ENCODE measurements at regions not wholly inside any gene's neighbourhood (a gene's known extent, or its start where the extent isn't known, plus 50 kb on each side); places are given as distances from the start of the nearest gene placed in this dataset.

DNA sequence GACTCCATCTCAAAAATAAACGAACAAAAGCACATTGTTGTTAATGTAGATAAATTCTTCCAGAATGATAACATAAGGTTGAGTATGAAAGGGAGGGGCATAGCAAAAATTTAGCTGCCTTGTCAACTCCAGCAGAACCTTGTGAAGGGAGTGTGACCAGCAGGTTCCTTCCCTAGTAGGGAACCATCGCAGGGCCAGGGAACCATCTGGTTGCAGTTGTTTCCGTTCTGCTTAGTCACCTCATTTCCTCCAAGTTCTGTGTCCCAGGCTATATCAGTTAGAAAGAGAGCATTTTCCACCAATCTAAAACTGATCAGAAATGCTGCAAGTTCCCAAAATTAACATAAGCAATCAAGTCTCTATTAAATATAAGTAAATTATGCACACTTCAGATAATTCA is 126.7 kb upstream of the BLID start:
- no peak overlapping the region for H3K4me3 ChIP-seq (ENCODE audit: low read depth, low read length)
- TF ChIP-seq, protein P1, sequence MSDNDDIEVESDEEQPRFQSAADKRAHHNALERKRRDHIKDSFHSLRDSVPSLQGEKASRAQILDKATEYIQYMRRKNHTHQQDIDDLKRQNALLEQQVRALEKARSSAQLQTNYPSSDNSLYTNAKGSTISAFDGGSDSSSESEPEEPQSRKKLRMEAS (IDR thresholded peaks at IDR 0.05; ENCODE audit: low read depth, low read length): no peak
- no peak for TF ChIP-seq POLR2A (IDR thresholded peaks at IDR 0.05; ENCODE audit: extremely low read depth, insufficient read length)
- no peak for TF ChIP-seq MYC (IDR thresholded peaks at IDR 0.05; ENCODE audit: low read depth, low read length)
- TF ChIP-seq, protein P2, sequence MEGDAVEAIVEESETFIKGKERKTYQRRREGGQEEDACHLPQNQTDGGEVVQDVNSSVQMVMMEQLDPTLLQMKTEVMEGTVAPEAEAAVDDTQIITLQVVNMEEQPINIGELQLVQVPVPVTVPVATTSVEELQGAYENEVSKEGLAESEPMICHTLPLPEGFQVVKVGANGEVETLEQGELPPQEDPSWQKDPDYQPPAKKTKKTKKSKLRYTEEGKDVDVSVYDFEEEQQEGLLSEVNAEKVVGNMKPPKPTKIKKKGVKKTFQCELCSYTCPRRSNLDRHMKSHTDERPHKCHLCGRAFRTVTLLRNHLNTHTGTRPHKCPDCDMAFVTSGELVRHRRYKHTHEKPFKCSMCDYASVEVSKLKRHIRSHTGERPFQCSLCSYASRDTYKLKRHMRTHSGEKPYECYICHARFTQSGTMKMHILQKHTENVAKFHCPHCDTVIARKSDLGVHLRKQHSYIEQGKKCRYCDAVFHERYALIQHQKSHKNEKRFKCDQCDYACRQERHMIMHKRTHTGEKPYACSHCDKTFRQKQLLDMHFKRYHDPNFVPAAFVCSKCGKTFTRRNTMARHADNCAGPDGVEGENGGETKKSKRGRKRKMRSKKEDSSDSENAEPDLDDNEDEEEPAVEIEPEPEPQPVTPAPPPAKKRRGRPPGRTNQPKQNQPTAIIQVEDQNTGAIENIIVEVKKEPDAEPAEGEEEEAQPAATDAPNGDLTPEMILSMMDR (IDR thresholded peaks at IDR 0.05; ENCODE audit: low read depth, low read length): no peak
- no peak for DNase-seq (ENCODE audit: low read depth)

DNA sequence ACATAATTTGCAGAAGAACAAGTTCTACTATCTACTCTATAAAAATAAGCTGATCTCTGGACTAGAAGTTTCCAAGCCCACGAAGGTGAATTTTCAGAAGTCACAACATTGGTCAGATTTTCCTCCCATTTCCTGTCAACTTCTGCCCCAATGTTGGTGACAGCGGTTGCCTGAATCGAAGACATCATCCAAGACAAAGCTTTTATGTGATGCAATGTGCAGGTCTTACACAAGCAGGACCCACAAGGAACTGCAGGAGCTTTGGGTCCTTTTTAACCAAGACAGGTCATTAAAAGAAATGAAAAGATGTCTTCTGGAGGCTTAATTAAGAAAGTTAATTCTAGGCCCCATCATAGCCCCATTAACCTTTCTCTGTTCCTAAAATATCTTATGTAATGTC is 125.6 kb upstream of the BLID start:
- peak; percentile 34 for DNase-seq (ENCODE audit: low read depth)
- TF ChIP-seq POLR2A (IDR thresholded peaks at IDR 0.05; ENCODE audit: extremely low read depth, insufficient read length): no peak
- no peak overlapping the region for H3K4me3 ChIP-seq (ENCODE audit: low read depth, low read length)

DNA sequence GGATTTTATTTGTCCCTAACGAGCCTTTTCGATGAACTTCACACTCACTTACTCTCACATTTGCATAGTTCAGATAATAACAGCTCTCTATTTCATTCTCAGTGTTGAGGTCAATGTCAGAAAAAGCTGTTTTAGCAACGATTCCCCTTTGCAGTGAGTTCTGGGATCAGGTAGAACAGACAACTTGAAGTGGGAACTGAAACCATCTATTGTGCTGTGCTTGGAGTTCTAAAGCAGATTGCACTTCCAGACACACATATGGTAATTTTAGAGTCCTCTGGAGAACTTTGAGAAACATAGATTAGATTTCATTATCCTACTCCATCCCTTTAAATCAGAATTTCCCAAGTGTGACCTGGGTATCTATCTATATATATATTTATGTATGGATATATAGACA is 124.6 kb upstream of the BLID start:
- TF ChIP-seq MYC (IDR thresholded peaks at IDR 0.05; ENCODE audit: low read depth, low read length) (no peak), POLR2A (IDR thresholded peaks at IDR 0.05; ENCODE audit: extremely low read depth, insufficient read length) (no peak)
- TF ChIP-seq, protein P2 (IDR thresholded peaks at IDR 0.05; ENCODE audit: low read depth, low read length): no peak
- TF ChIP-seq, protein P1 (IDR thresholded peaks at IDR 0.05; ENCODE audit: low read depth, low read length): no peak
- no peak overlapping the region for H3K4me3 ChIP-seq (ENCODE audit: low read depth, low read length)
- DNase-seq (ENCODE audit: low read depth): no peak

DNA sequence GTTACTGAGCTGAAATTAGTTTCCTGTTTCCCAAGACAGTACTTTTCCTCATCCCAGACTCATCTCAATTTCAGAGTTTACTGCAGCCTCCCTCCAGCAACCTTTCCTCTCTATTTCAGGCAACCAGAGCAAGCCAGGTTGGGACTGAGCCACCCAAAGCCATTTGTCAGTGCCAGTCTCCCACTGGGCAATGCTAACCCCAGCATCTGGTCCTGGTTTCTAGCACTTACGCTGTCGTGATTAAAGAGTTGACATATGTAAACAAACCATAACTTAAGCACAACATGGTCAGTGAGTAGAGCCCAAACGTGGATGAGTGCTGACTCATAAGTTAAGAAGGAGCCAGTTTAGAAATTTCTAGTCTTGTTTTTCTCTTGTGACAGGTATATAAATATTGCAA is 119.6 kb upstream of the BLID start:
- TF ChIP-seq MYC (IDR thresholded peaks at IDR 0.05; ENCODE audit: low read depth, low read length) (no peak), POLR2A (IDR thresholded peaks at IDR 0.05; ENCODE audit: extremely low read depth, insufficient read length) (no peak)
- TF ChIP-seq, protein P1 (IDR thresholded peaks at IDR 0.05; ENCODE audit: low read depth, low read length): no peak
- TF ChIP-seq, protein P2 (IDR thresholded peaks at IDR 0.05; ENCODE audit: low read depth, low read length): no peak
- no peak overlapping the region for H3K4me3 ChIP-seq (ENCODE audit: low read depth, low read length)
- DNase-seq (ENCODE audit: low read depth): no peak

DNA sequence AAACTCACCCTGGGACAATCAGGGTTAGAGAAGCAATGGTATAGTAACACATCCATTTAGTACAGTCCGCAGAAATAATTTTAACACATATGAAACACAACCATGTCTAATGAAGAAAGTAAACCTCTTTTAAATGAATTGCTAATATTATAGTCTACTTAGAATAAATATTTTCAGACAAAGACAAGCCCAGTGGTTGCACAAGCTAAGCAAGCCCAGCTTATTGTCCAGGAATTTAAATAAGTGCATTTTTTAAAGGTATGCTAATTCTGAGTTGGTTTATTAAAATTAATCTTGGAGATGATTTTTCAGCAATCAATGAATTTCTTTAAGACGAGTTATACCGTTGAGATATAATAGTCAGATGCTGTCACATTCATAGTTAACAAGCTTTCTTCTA is 118.8 kb upstream of the BLID start:
- no peak for TF ChIP-seq POLR2A (IDR thresholded peaks at IDR 0.05; ENCODE audit: extremely low read depth, insufficient read length)
- TF ChIP-seq MYC (IDR thresholded peaks at IDR 0.05; ENCODE audit: low read depth, low read length): no peak
- TF ChIP-seq, protein P2 (IDR thresholded peaks at IDR 0.05; ENCODE audit: low read depth, low read length): no peak
- TF ChIP-seq, protein P1 (IDR thresholded peaks at IDR 0.05; ENCODE audit: low read depth, low read length): no peak
- DNase-seq (ENCODE audit: low read depth): no peak
- H3K4me3 ChIP-seq (ENCODE audit: low read depth, low read length): no peak overlapping the region

DNA sequence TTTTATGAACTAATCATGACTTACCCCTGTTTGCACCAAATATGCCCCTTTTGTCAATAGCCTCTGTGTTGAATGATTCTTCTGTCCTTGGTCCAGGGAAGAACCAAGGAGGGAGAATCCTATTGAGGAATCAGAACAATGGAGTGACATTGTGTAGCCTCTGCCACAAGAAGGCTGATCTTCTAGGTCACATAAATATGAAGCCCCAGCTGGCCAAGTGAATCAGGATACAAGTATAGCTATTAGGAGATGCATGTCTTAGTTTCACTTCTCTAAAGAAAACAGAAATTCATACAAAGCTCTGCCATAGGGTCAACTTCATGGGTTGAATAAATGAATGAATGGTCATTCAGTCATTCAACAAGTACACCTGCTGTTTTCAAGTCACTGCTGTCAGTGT is 118.2 kb upstream of the BLID start:
- no peak for DNase-seq (ENCODE audit: low read depth)
- TF ChIP-seq, protein P2 (IDR thresholded peaks at IDR 0.05; ENCODE audit: low read depth, low read length): no peak
- TF ChIP-seq MYC (IDR thresholded peaks at IDR 0.05; ENCODE audit: low read depth, low read length) (no peak), POLR2A (IDR thresholded peaks at IDR 0.05; ENCODE audit: extremely low read depth, insufficient read length) (no peak)
- TF ChIP-seq, protein P1 (IDR thresholded peaks at IDR 0.05; ENCODE audit: low read depth, low read length): no peak
- H3K4me3 ChIP-seq (ENCODE audit: low read depth, low read length): no peak overlapping the region
